ENCODE measurements at regions not wholly inside any gene's neighbourhood (a gene's known extent, or its start where the extent isn't known, plus 50 kb on each side); places are given as distances from the start of the nearest gene placed in this dataset.

- no peak for TF ChIP-seq RCOR1 (IDR thresholded peaks at IDR 0.05; ENCODE audit: low read depth, low read length)
- TF ChIP-seq, protein P1, sequence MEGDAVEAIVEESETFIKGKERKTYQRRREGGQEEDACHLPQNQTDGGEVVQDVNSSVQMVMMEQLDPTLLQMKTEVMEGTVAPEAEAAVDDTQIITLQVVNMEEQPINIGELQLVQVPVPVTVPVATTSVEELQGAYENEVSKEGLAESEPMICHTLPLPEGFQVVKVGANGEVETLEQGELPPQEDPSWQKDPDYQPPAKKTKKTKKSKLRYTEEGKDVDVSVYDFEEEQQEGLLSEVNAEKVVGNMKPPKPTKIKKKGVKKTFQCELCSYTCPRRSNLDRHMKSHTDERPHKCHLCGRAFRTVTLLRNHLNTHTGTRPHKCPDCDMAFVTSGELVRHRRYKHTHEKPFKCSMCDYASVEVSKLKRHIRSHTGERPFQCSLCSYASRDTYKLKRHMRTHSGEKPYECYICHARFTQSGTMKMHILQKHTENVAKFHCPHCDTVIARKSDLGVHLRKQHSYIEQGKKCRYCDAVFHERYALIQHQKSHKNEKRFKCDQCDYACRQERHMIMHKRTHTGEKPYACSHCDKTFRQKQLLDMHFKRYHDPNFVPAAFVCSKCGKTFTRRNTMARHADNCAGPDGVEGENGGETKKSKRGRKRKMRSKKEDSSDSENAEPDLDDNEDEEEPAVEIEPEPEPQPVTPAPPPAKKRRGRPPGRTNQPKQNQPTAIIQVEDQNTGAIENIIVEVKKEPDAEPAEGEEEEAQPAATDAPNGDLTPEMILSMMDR (IDR thresholded peaks at IDR 0.05), result no peak
- TF ChIP-seq HOXB13 (CRISPR knock-in tag; IDR thresholded peaks at IDR 0.05; ENCODE audit: low read depth), result no peak
Measured at GRCh38 chr12:75890141-75890540, 141.4 kb downstream of the PHLDA1 start.
